ENCODE measurements at regions not wholly inside any gene's neighbourhood (a gene's known extent, or its start where the extent isn't known, plus 50 kb on each side); places are given as distances from the start of the nearest gene placed in this dataset.
"Not testable (repeated sequence)": the region's sequence is repeated elsewhere in the genome, so short reads cannot be mapped to it uniquely, and the experiment has no call there.

DNA sequence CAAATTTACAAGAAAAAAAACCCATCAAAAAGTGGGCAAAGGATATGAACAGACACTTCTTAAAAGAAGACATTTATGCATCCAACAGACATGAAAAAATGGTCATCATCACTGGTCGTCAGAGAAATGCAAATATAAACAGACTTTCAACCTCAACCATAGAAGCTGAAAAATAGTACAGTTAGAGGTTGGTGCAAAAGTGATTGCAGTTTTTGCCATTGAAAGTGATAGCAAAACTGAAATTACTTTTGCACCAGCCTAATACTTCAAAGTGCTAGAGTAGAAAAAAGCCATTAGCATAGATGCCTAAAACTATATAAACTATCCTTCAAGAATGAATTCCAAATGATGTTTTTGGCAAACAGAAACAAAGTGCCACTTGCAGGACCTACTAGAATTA lies 365.8 kb upstream of the DPYD start:
- ChIA-PET CTCF (no interaction called here), POLR2A (no interaction called here)
- Histone ChIP-seq H3K4me1 (ENCODE audit: control insufficient read depth, insufficient read depth, low read length) (no peaks in the 10 kb centered on the region), H3K36me3 (ENCODE audit: control insufficient read depth in 2 of 2, insufficient read depth in 1 of 2, low read length in 2 of 2) (no peaks in the 10 kb centered on the region), H3K4me3 (ENCODE audit: low read depth, low read length) (no peak overlapping the region), H3K27ac (ENCODE audit: extremely low read depth, low read depth, low read length) (no peak overlapping the region), H3K9me3 (ENCODE audit: control insufficient read depth, insufficient read depth, low read depth, low read length) (no peaks in the 10 kb centered on the region; the same call in 1 of the 2 replicates)
- TF ChIP-seq ZNF324 (tag by site-specific recombination; IDR thresholded peaks at IDR 0.05) (no peak), ZNF121 (tag by site-specific recombination; IDR thresholded peaks at IDR 0.05) (no peak), PRDM1 (tag by site-specific recombination; IDR thresholded peaks at IDR 0.05) (no peak), KLF16 (tag by site-specific recombination; IDR thresholded peaks at IDR 0.05) (no peak), ZNF335 (tag by site-specific recombination; conservative IDR thresholded peaks at IDR 0.05) (no peak), ZBTB17 (tag by site-specific recombination; IDR thresholded peaks at IDR 0.05) (no peak), ZBTB44 (tag by site-specific recombination; IDR thresholded peaks at IDR 0.05) (no peak), ZNF623 (tag by site-specific recombination; IDR thresholded peaks at IDR 0.05) (no peak), ZNF140 (tag by site-specific recombination; IDR thresholded peaks at IDR 0.05) (no peak), ZNF624 (tag by site-specific recombination; IDR thresholded peaks at IDR 0.05) (no peak), ZNF211 (tag by site-specific recombination; IDR thresholded peaks at IDR 0.05; ENCODE audit: low read depth) (no peak), ZXDB (tag by site-specific recombination; IDR thresholded peaks at IDR 0.05) (no peak), ZNF549 (tag by site-specific recombination; IDR thresholded peaks at IDR 0.05) (no peak), ZBTB1 (tag by site-specific recombination; IDR thresholded peaks at IDR 0.05) (no peak), ZFP3 (tag by site-specific recombination; IDR thresholded peaks at IDR 0.05; ENCODE audit: low read depth) (no peak)
- TF ChIP-seq, protein P1, sequence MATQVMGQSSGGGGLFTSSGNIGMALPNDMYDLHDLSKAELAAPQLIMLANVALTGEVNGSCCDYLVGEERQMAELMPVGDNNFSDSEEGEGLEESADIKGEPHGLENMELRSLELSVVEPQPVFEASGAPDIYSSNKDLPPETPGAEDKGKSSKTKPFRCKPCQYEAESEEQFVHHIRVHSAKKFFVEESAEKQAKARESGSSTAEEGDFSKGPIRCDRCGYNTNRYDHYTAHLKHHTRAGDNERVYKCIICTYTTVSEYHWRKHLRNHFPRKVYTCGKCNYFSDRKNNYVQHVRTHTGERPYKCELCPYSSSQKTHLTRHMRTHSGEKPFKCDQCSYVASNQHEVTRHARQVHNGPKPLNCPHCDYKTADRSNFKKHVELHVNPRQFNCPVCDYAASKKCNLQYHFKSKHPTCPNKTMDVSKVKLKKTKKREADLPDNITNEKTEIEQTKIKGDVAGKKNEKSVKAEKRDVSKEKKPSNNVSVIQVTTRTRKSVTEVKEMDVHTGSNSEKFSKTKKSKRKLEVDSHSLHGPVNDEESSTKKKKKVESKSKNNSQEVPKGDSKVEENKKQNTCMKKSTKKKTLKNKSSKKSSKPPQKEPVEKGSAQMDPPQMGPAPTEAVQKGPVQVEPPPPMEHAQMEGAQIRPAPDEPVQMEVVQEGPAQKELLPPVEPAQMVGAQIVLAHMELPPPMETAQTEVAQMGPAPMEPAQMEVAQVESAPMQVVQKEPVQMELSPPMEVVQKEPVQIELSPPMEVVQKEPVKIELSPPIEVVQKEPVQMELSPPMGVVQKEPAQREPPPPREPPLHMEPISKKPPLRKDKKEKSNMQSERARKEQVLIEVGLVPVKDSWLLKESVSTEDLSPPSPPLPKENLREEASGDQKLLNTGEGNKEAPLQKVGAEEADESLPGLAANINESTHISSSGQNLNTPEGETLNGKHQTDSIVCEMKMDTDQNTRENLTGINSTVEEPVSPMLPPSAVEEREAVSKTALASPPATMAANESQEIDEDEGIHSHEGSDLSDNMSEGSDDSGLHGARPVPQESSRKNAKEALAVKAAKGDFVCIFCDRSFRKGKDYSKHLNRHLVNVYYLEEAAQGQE (tag by site-specific recombination; IDR thresholded peaks at IDR 0.05): no peak

DNA sequence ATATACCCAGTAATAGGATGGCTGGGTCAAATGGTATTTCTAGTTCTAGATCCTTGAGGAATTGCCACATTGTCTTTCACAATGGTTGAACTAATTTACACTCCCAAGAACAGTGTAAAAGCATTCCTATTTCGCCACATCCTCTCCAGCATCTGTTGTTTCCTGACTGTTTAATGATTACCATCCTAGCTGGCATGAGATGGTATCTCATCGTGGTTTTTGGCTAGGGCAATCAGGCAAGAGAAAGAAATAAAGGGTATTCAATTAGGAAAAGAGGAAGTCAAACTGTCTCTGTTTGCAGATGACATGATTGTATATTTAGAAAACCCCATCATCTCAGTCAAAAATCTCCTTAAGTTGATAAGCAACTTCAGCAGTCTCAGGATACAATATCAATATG lies 364.5 kb upstream of the DPYD start:
- POLR2A ChIA-PET; H3K27ac ChIP-seq (ENCODE audit: extremely low read depth, low read depth, low read length); CTCF ChIA-PET; H3K4me1 ChIP-seq (ENCODE audit: control insufficient read depth, insufficient read depth, low read length); H3K36me3 ChIP-seq (ENCODE audit: control insufficient read depth in 2 of 2, insufficient read depth in 1 of 2, low read length in 2 of 2); H3K9me3 ChIP-seq (ENCODE audit: control insufficient read depth, insufficient read depth, low read depth, low read length); H3K4me3 ChIP-seq (ENCODE audit: low read depth, low read length): not testable (repeated sequence)

GRCh38 chr1:98280049-98280448 lies 359.2 kb upstream of the DPYD start:
- ChIA-PET CTCF (interaction anchor here (0.5 kb wide), 1 partner anchor 469 kb away, joined by 3 read pairs; no protein-coding TSS in a partner anchor), POLR2A (no interaction called here)
- no peaks in the 10 kb centered on the region for H3K36me3 ChIP-seq (ENCODE audit: control insufficient read depth in 2 of 2, insufficient read depth in 1 of 2, low read length in 2 of 2)
- no peaks in the 10 kb centered on the region for H3K4me1 ChIP-seq (ENCODE audit: control insufficient read depth, insufficient read depth, low read length)
- H3K27ac ChIP-seq (ENCODE audit: extremely low read depth, low read depth, low read length): no peak overlapping the region
- no peak overlapping the region for H3K4me3 ChIP-seq (ENCODE audit: low read depth, low read length)
- no peaks in the 10 kb centered on the region for H3K9me3 ChIP-seq (ENCODE audit: control insufficient read depth, insufficient read depth, low read depth, low read length)
- TF ChIP-seq KLF10 (tag by site-specific recombination; IDR thresholded peaks at IDR 0.05) (no peak), ZNF341 (tag by site-specific recombination; IDR thresholded peaks at IDR 0.05; ENCODE audit: low read depth) (no peak), ZNF791 (tag by site-specific recombination; IDR thresholded peaks at IDR 0.05) (no peak), ZNF24 (tag by site-specific recombination; IDR thresholded peaks at IDR 0.05) (no peak), ZNF292 (tag by site-specific recombination; IDR thresholded peaks at IDR 0.05; ENCODE audit: borderline replicate concordance, low read depth) (no peak), ZNF776 (tag by site-specific recombination; IDR thresholded peaks at IDR 0.05; ENCODE audit: borderline replicate concordance) (no peak), ZSCAN5A (tag by site-specific recombination; IDR thresholded peaks at IDR 0.05) (no peak), ZNF140 (tag by site-specific recombination; IDR thresholded peaks at IDR 0.05) (no peak), ZNF133 (tag by site-specific recombination; IDR thresholded peaks at IDR 0.05) (no peak), ZNF221 (tag by site-specific recombination; IDR thresholded peaks at IDR 0.05; ENCODE audit: borderline replicate concordance) (no peak)
- TF ChIP-seq, protein P2, sequence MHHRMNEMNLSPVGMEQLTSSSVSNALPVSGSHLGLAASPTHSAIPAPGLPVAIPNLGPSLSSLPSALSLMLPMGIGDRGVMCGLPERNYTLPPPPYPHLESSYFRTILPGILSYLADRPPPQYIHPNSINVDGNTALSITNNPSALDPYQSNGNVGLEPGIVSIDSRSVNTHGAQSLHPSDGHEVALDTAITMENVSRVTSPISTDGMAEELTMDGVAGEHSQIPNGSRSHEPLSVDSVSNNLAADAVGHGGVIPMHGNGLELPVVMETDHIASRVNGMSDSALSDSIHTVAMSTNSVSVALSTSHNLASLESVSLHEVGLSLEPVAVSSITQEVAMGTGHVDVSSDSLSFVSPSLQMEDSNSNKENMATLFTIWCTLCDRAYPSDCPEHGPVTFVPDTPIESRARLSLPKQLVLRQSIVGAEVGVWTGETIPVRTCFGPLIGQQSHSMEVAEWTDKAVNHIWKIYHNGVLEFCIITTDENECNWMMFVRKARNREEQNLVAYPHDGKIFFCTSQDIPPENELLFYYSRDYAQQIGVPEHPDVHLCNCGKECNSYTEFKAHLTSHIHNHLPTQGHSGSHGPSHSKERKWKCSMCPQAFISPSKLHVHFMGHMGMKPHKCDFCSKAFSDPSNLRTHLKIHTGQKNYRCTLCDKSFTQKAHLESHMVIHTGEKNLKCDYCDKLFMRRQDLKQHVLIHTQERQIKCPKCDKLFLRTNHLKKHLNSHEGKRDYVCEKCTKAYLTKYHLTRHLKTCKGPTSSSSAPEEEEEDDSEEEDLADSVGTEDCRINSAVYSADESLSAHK (tag by site-specific recombination; IDR thresholded peaks at IDR 0.05): no peak
